ENCODE measurements at regions not wholly inside any gene's neighbourhood (a gene's known extent, or its start where the extent isn't known, plus 50 kb on each side); places are given as distances from the start of the nearest gene placed in this dataset.

- Histone ChIP-seq H3K18ac (ENCODE audit: low read depth, low read length) (no peak overlapping the region), H3K56ac (ENCODE audit: extremely low read depth, insufficient read depth, low read length) (no peak overlapping the region), H3K36me3 (ENCODE audit: control insufficient read depth, insufficient read depth, low read length) (no peaks in the 10 kb centered on the region), H3K4me2 (ENCODE audit: low read depth, low read length) (no peak overlapping the region), H4K5ac (ENCODE audit: low read depth, low read length) (no peak overlapping the region), H4K91ac (ENCODE audit: insufficient read depth, low read depth, low read length) (no peak overlapping the region), H2BK15ac (ENCODE audit: low read depth, low read length) (no peak overlapping the region), H3K4ac (ENCODE audit: low read depth, low read length) (no peak overlapping the region), H3K14ac (replicated peaks; ENCODE audit: low read depth, low read length) (no peak overlapping the region), H3K9me1 (ENCODE audit: insufficient read depth, low read length) (0 out of 2 replicates have a peak, but pooled peaks cover 1% of the 10 kb centered on the region), H4K8ac (ENCODE audit: low read depth in 2 of 2, low read length in 2 of 2) (no peak overlapping the region), H2AK5ac (ENCODE audit: low read depth, low read length) (no peak overlapping the region), H3K27ac (ENCODE audit: insufficient read depth, low read length) (no peak overlapping the region), H2BK20ac (ENCODE audit: low read depth, low read length) (no peak overlapping the region), H3K23ac (ENCODE audit: low read depth, low read length) (no peak overlapping the region), H3K9ac (ENCODE audit: low read depth, low read length) (no peak overlapping the region), H3K27me3 (ENCODE audit: control insufficient read depth, insufficient read depth, low read length) (peaks cover 4% of the 10 kb centered on the region), H2BK5ac (ENCODE audit: low read depth, low read length, poor library complexity, severe bottlenecking) (no peak overlapping the region), H3K9me3 (ENCODE audit: control insufficient read depth, insufficient read depth, low read length) (no peaks in the 10 kb centered on the region), H2AFZ (replicated peaks; ENCODE audit: low read length, poor library complexity) (no peak overlapping the region), H3K4me1 (ENCODE audit: control insufficient read depth, insufficient read depth, low read length) (peaks cover 2% of the 10 kb centered on the region; the same call in 1 of the 2 replicates), H2BK120ac (ENCODE audit: low read depth, low read length) (no peak overlapping the region), H3K4me3 (ENCODE audit: insufficient read depth, low read depth, low read length) (no peak overlapping the region), H4K20me1 (ENCODE audit: insufficient read depth, low read length) (no peaks in the 10 kb centered on the region), H3K79me1 (ENCODE audit: low read depth in 1 of 2, low read length in 2 of 2) (no peaks in the 10 kb centered on the region), H2AK9ac (replicated peaks; ENCODE audit: low read depth, low read length, poor library complexity) (no peak overlapping the region)
- no CpG with 5 or more reads among the region's 3 CpGs for WGBS, 2 experiments (ENCODE audit: extremely low coverage in 2 of 2, insufficient read length in 1 of 2)
- in situ Hi-C loops (cut with MboI; ENCODE audit: low sequenced_read_pairs) (no loop called here), intact Hi-C loops (cut with micrococcal nuclease) (no loop called here), dilution Hi-C loops (cut with HindIII; ENCODE audit: low sequenced_read_pairs, unreplicated experiment) (no loop called here)
- ChIA-PET CTCF (no interaction called here), POLR2A (ENCODE audit: unreplicated experiment) (interaction anchor here (0.5 kb wide), 1 partner anchor 423 kb away, joined by 3 read pairs; no protein-coding TSS in a partner anchor)
- BruUV-seq (replicated peaks) = no TSS peak
- ATAC-seq (ENCODE audit: low read depth) (no peak), DNase-seq (no peak)
- no peak for TF ChIP-seq ELK1 (IDR thresholded peaks at IDR 0.05; ENCODE audit: borderline replicate concordance, low read depth, low read length)
- no peak for TF ChIP-seq NFE2L2 (IDR thresholded peaks at IDR 0.05; ENCODE audit: low read depth, low read length)
- TF ChIP-seq RCOR1 (IDR thresholded peaks at IDR 0.05; ENCODE audit: insufficient replicate concordance, low read length) = no peak
- TF ChIP-seq SMC3 (IDR thresholded peaks at IDR 0.05; ENCODE audit: low read depth, low read length) = no peak
- TF ChIP-seq USF2 (IDR thresholded peaks at IDR 0.05; ENCODE audit: low read depth, low read length) = no peak
- no peak for TF ChIP-seq MAZ (IDR thresholded peaks at IDR 0.05; ENCODE audit: borderline replicate concordance, low read depth, low read length)
- TF ChIP-seq POLR2A (IDR thresholded peaks at IDR 0.05; ENCODE audit: low read depth, low read length) = no peak
- TF ChIP-seq CEBPB (IDR thresholded peaks at IDR 0.05; ENCODE audit: low read depth, low read length) = no peak
- no peak for TF ChIP-seq BHLHE40 (IDR thresholded peaks at IDR 0.05; ENCODE audit: low read depth, low read length)
- TF ChIP-seq RFX5 (IDR thresholded peaks at IDR 0.05; ENCODE audit: low read depth, low read length) = no peak
- no peak for TF ChIP-seq CTCF (conservative IDR thresholded peaks at IDR 0.05; ENCODE audit: low read depth, low read length)
These were observed 141.6 kb downstream of the RXFP2 start for GRCh38 chr13:31880851-31881494.
